HCT116 (cell line): ENCODE measurements at regions not wholly inside any gene's neighbourhood (a gene's known extent, or its start where the extent isn't known, plus 50 kb on each side); places are given as distances from the start of the nearest gene placed in this dataset.

Experiments used
- ATAC-seq: fragments of 200-7000 bp; cut with Tn5 transposase; 2 replicates; pipeline ENCODE4 v1.9.1; 2020; ENCODE audit warnings: mild to moderate bottlenecking, moderate library complexity
- BruUV-seq: library from RNA; stranded (reverse); fragments of 400-500 nt; replicated peaks from 2 replicates; lab custom pipeline; 2021; lab: Mats Ljungman, UMichigan
- CTCF ChIA-PET: fragments of 300-600 bp; sonication (Branson Sonifier 250); formaldehyde crosslinking; loops from one replicate; lab custom pipeline; 2021; ENCODE audit warnings: antibody characterized with exemption; lab: Charles Lee
- POLR2A ChIA-PET: fragments of 300-600, 350-600 bp; sonication (Branson Sonifier 250); formaldehyde crosslinking; loops from one replicate; lab custom pipeline; 2021; ENCODE audit warnings: antibody characterized with exemption; lab: Charles Lee
- RAD21 ChIA-PET, 2 experiments: fragments of 300-600 bp; sonication (Branson Sonifier 250); formaldehyde crosslinking; loops; one replicate each; lab custom pipeline; 2023; ENCODE audit warnings: low total read pairs in 2 of 2; ENCODE audit not compliant: uncharacterized antibody in 2 of 2, unreplicated experiment in 2 of 2, low non-redundant PET in 1 of 2; lab: Charles Lee
- DNase-seq: peaks from one replicate; pipeline ENCODE4 v3.0.0-alpha.2; 2010; ENCODE audit warnings: low read depth, low spot score
- H2AFZ ChIP-seq: fragments of 200-600 bp; shearing (Covaris generic), sonication (generic); 2 replicates; pipeline ENCODE4 v1.6.1; 2017; ENCODE audit warnings: low read depth, mixed run types, mixed read lengths, antibody characterized with exemption, low read length; ENCODE audit not compliant: poor library complexity, severe bottlenecking
- H3K27ac ChIP-seq: 2 replicates; pipeline ENCODE4 v1.5.1; 2012; ENCODE audit warnings: low read depth, low read length
- H3K27me3 ChIP-seq: fragments of 200-600 bp; sonication (generic); 2 replicates; pipeline ENCODE4 v1.6.1; 2016; ENCODE audit warnings: mixed run types, low read length, mixed read lengths; ENCODE audit not compliant: insufficient read depth
- H3K36me3 ChIP-seq, 2 experiments: fragments of 200-500 bp in 1 of 2; fragments of 200-600 bp in 1 of 2; sonication (Bioruptor generic) in 1 of 2; sonication (generic) in 1 of 2; 2 replicates each; pipeline versions ENCODE4 v1.5.1 to v1.6.1; 2014 to 2016; ENCODE audit warnings: low read length in 2 of 2, inconsistent platforms in 1 of 2, mixed read lengths in 1 of 2, mixed run types in 1 of 2; ENCODE audit not compliant: insufficient read depth in 2 of 2, control insufficient read depth in 1 of 2
- H3K4me1 ChIP-seq, 2 experiments: fragments of 200-600 bp in 1 of 2; sonication (generic) in 1 of 2; 2 replicates each; pipeline versions ENCODE4 v1.5.1 to v1.6.1; 2012 to 2017; ENCODE audit warnings: low read length in 2 of 2, inconsistent platforms in 1 of 2, mild to moderate bottlenecking in 1 of 2, mixed read lengths in 1 of 2, mixed run types in 1 of 2, moderate library complexity in 1 of 2; ENCODE audit not compliant: insufficient read depth in 2 of 2, control insufficient read depth in 1 of 2
- H3K4me2 ChIP-seq: fragments of 200-600 bp; sonication (generic); 2 replicates; pipeline ENCODE4 v1.6.1; 2017; ENCODE audit warnings: mixed run types, low read length, mixed read lengths
- H3K4me3 ChIP-seq, 2 experiments: fragments of 200-600 bp in 1 of 2; sonication (generic) in 1 of 2; replicated peaks in 1 of 2; 2 replicates each; pipeline ENCODE4 v1.5.1; 2011 to 2016; ENCODE audit warnings: low read length in 2 of 2, control low read depth in 1 of 2, low read depth in 1 of 2, mild to moderate bottlenecking in 1 of 2, mixed read lengths in 1 of 2, mixed run types in 1 of 2
- H3K79me2 ChIP-seq: fragments of 200-600 bp; sonication (generic); 2 replicates; pipeline ENCODE4 v1.6.1; 2017; ENCODE audit warnings: mild to moderate bottlenecking, mixed run types, low read length, moderate library complexity, mixed read lengths; ENCODE audit not compliant: insufficient read depth
- H3K9ac ChIP-seq: fragments of 200-600 bp; sonication (generic); 2 replicates; pipeline ENCODE4 v1.6.1; 2016; ENCODE audit warnings: low read length, mixed read lengths
- H3K9me2 ChIP-seq: fragments of 200-600 bp; sonication (generic), shearing (Covaris generic); 2 replicates; pipeline ENCODE4 v1.6.1; 2017; ENCODE audit warnings: mixed run types, mild to moderate bottlenecking, moderate library complexity; ENCODE audit not compliant: insufficient read depth
- H3K9me3 ChIP-seq, 2 experiments: fragments of 200-500 bp in 1 of 2; fragments of 200-600 bp in 1 of 2; sonication (Bioruptor generic) in 1 of 2; sonication (generic) in 1 of 2; 2 replicates each; pipeline ENCODE4 v1.6.1; 2014 to 2017; ENCODE audit warnings: low read length in 2 of 2, mixed read lengths in 2 of 2, inconsistent platforms in 1 of 2, low read depth in 1 of 2, mild to moderate bottlenecking in 1 of 2, mixed run types in 1 of 2, moderate library complexity in 1 of 2; ENCODE audit not compliant: control insufficient read depth in 1 of 2, insufficient read depth in 1 of 2
- H4K20me1 ChIP-seq: fragments of 200-600 bp; sonication (generic), shearing (Covaris generic); 2 replicates; pipeline ENCODE4 v1.6.1; 2017; ENCODE audit warnings: mixed run types, mild to moderate bottlenecking, moderate library complexity; ENCODE audit not compliant: insufficient read depth
- CBX3 ChIP-seq: IDR thresholded peaks from 2 replicates; pipeline ENCODE4 v1.6.1; 2012; ENCODE audit warnings: low read depth
- ELF1 ChIP-seq: IDR thresholded peaks from 2 replicates; pipeline ENCODE4 v1.6.1; 2012; ENCODE audit warnings: low read depth, borderline replicate concordance
- EZH2 ChIP-seq: fragments of 200-600 bp; sonication (generic); IDR thresholded peaks from 2 replicates; pipeline ENCODE4 v1.6.1; 2017; ENCODE audit warnings: antibody characterized with exemption, mixed run types
- FOSL1 ChIP-seq: IDR thresholded peaks from 2 replicates; pipeline ENCODE4 v1.6.1; 2012; ENCODE audit warnings: low read depth
- JUND ChIP-seq: IDR thresholded peaks from 2 replicates; pipeline ENCODE4 v1.6.1; 2012
- POLR2AphosphoS5 ChIP-seq: IDR thresholded peaks from 2 replicates; pipeline ENCODE4 v1.6.1; 2011; ENCODE audit warnings: mild to moderate bottlenecking, low read depth, low read length, moderate library complexity
- RAD21 ChIP-seq: IDR thresholded peaks from 2 replicates; pipeline ENCODE4 v1.6.1; 2012; ENCODE audit warnings: low read depth, mild to moderate bottlenecking
- YY1 ChIP-seq: IDR thresholded peaks from 2 replicates; pipeline ENCODE4 v1.6.1; 2011; ENCODE audit warnings: low read length, low read depth, moderate library complexity, mild to moderate bottlenecking; ENCODE audit not compliant: insufficient replicate concordance; ENCODE audit errors: extremely low read depth
- intact Hi-C: fragments of 100-400 bp; cut with micrococcal nuclease; formaldehyde crosslinking; loops from 2 replicates; pipeline ENCODE4 v1.10.0; 2022
- TF ChIP-seq, protein P1 (sequence below), 3 experiments: fragments of 200-600 bp in 1 of 3; sonication (generic) in 1 of 3; IDR thresholded peaks in 2 of 3; conservative IDR thresholded peaks in 1 of 3; 2 replicates each; pipeline ENCODE4 v1.5.1; 2012 to 2017; ENCODE audit warnings: low read depth in 2 of 3, low read length in 2 of 3, antibody characterized with exemption in 1 of 3, borderline replicate concordance in 1 of 3, control low read depth in 1 of 3, mild to moderate bottlenecking in 1 of 3, mixed read lengths in 1 of 3, mixed run types in 1 of 3, moderate library complexity in 1 of 3; ENCODE audit not compliant: insufficient read depth in 1 of 3
- TF ChIP-seq, protein P2 (sequence below): IDR thresholded peaks from 2 replicates; pipeline ENCODE4 v1.6.1; 2012
- TF ChIP-seq, protein P3 (sequence below): IDR thresholded peaks from 2 replicates; pipeline ENCODE4 v1.6.1; 2012; ENCODE audit warnings: low read depth
- TF ChIP-seq, protein P4 (sequence below): IDR thresholded peaks from 2 replicates; pipeline ENCODE4 v1.6.1; 2011; ENCODE audit warnings: mild to moderate bottlenecking, low read length, moderate library complexity; ENCODE audit not compliant: insufficient replicate concordance; ENCODE audit errors: extremely low read depth

DNA sequence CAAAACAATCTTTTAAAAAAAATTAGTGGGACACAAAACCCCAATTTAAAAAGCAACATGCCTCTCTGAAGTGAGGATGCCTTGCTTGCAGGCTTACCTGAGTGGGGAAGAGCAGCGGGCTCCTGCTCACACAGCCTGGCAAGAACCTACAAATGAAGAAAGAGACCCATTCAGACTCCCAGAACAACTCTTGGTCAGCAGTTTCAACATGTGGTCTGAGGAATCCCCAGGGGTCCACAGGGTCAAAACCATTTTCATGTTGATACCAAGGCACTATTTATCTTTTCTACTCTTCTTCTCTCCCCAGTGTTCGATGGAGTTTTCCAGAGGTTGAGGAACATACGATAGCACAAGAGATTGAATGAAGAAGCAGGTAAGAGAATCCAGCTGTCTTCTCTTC lies 55.9 kb downstream of the SIPA1L2 start:
- BruUV-seq = no TSS peak

More for the DNA sequence above, 55.9 kb downstream of the SIPA1L2 start:
- Histone ChIP-seq H3K4me1 (peaks cover 0 to 12% of the 10 kb centered on the region in 2 experiments; a peak in 3 of 4 replicates), H3K9me3 (no peaks in the 10 kb centered on the region), H3K36me3 (no peaks in the 10 kb centered on the region), H3K9ac (no peak overlapping the region), H2AFZ (no peak overlapping the region), H3K9me2 (no peaks in the 10 kb centered on the region), H3K4me2 (no peak overlapping the region), H3K4me3 (no peak overlapping the region), H3K79me2 (no peaks in the 10 kb centered on the region), H4K20me1 (no peaks in the 10 kb centered on the region), H3K27ac (no peak overlapping the region), H3K27me3 (no peaks in the 10 kb centered on the region)
- ATAC-seq (no peak), DNase-seq (no peak)
- ChIA-PET POLR2A (no interaction called here), RAD21 (no interaction called here), CTCF (no interaction called here)
- intact Hi-C loops = no loop called here
- TF ChIP-seq, protein P1, sequence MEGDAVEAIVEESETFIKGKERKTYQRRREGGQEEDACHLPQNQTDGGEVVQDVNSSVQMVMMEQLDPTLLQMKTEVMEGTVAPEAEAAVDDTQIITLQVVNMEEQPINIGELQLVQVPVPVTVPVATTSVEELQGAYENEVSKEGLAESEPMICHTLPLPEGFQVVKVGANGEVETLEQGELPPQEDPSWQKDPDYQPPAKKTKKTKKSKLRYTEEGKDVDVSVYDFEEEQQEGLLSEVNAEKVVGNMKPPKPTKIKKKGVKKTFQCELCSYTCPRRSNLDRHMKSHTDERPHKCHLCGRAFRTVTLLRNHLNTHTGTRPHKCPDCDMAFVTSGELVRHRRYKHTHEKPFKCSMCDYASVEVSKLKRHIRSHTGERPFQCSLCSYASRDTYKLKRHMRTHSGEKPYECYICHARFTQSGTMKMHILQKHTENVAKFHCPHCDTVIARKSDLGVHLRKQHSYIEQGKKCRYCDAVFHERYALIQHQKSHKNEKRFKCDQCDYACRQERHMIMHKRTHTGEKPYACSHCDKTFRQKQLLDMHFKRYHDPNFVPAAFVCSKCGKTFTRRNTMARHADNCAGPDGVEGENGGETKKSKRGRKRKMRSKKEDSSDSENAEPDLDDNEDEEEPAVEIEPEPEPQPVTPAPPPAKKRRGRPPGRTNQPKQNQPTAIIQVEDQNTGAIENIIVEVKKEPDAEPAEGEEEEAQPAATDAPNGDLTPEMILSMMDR (IDR thresholded peaks at IDR 0.05 in 2 of 3, conservative IDR thresholded peaks at IDR 0.05 in 1 of 3; ENCODE audit: borderline replicate concordance in 1 of 3, insufficient read depth in 1 of 3, low read depth in 2 of 3, low read length in 2 of 3) = no peak
- TF ChIP-seq CBX3 = no peak
- no peak for TF ChIP-seq YY1
- TF ChIP-seq, protein P2, sequence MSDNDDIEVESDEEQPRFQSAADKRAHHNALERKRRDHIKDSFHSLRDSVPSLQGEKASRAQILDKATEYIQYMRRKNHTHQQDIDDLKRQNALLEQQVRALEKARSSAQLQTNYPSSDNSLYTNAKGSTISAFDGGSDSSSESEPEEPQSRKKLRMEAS = no peak
- TF ChIP-seq EZH2 = no peak
- no peak for TF ChIP-seq JUND
- TF ChIP-seq, protein P3, sequence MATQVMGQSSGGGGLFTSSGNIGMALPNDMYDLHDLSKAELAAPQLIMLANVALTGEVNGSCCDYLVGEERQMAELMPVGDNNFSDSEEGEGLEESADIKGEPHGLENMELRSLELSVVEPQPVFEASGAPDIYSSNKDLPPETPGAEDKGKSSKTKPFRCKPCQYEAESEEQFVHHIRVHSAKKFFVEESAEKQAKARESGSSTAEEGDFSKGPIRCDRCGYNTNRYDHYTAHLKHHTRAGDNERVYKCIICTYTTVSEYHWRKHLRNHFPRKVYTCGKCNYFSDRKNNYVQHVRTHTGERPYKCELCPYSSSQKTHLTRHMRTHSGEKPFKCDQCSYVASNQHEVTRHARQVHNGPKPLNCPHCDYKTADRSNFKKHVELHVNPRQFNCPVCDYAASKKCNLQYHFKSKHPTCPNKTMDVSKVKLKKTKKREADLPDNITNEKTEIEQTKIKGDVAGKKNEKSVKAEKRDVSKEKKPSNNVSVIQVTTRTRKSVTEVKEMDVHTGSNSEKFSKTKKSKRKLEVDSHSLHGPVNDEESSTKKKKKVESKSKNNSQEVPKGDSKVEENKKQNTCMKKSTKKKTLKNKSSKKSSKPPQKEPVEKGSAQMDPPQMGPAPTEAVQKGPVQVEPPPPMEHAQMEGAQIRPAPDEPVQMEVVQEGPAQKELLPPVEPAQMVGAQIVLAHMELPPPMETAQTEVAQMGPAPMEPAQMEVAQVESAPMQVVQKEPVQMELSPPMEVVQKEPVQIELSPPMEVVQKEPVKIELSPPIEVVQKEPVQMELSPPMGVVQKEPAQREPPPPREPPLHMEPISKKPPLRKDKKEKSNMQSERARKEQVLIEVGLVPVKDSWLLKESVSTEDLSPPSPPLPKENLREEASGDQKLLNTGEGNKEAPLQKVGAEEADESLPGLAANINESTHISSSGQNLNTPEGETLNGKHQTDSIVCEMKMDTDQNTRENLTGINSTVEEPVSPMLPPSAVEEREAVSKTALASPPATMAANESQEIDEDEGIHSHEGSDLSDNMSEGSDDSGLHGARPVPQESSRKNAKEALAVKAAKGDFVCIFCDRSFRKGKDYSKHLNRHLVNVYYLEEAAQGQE = no peak
- no peak for TF ChIP-seq POLR2AphosphoS5
- TF ChIP-seq, protein P4, sequence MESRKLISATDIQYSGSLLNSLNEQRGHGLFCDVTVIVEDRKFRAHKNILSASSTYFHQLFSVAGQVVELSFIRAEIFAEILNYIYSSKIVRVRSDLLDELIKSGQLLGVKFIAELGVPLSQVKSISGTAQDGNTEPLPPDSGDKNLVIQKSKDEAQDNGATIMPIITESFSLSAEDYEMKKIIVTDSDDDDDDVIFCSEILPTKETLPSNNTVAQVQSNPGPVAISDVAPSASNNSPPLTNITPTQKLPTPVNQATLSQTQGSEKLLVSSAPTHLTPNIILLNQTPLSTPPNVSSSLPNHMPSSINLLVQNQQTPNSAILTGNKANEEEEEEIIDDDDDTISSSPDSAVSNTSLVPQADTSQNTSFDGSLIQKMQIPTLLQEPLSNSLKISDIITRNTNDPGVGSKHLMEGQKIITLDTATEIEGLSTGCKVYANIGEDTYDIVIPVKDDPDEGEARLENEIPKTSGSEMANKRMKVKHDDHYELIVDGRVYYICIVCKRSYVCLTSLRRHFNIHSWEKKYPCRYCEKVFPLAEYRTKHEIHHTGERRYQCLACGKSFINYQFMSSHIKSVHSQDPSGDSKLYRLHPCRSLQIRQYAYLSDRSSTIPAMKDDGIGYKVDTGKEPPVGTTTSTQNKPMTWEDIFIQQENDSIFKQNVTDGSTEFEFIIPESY = no peak
- TF ChIP-seq FOSL1 = no peak
- TF ChIP-seq RAD21 = no peak
- TF ChIP-seq ELF1 = no peak
